Prostate gland (tissue), 2 donors: ENCODE measurements at regions not wholly inside any gene's neighbourhood (a gene's known extent, or its start where the extent isn't known, plus 50 kb on each side); places are given as distances from the start of the nearest gene placed in this dataset.

Source experiments
- POLR2A ChIP-seq: fragments of 450-650 bp; IDR thresholded peaks from one replicate; pipeline ENCODE4 v1.6.1; 2016; ENCODE audit warnings: antibody characterized with exemption, mild to moderate bottlenecking
- POLR2AphosphoS5 ChIP-seq: sonication (generic); formaldehyde crosslinking; IDR thresholded peaks from one replicate; pipeline ENCODE4 v1.6.1; 2017; ENCODE audit warnings: antibody characterized with exemption
- TF ChIP-seq, protein P1 (sequence below), 4 experiments: fragments of 200-600 bp in 2 of 4; fragments of 450-650 bp in 2 of 4; sonication (generic) in 2 of 4; IDR thresholded peaks; 1 replicate in 3 of 4; 2 replicates in 1 of 4; pipeline ENCODE4 v1.5.1; 2016 to 2019; ENCODE audit warnings: antibody characterized with exemption in 4 of 4, mild to moderate bottlenecking in 2 of 4, moderate library complexity in 2 of 4

DNA sequence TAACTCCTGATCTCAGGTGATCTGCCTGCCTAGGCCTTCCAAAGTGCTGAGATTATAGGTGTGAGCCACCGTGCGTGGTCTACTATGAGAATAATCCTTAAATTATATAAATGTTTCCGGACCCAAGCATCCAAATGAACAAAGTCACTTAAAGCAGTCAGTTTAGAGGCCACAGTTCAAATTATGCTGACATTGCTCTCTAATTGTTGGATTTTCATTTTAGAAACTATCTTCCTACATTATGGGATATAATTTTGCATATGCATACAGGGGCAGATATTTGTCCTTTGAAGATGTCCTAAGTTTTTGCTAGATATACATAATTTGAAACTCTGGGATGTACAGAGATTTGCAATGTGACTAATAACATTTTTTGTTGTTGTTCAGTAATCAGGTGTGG lies 390.1 kb downstream of the RND3 start:
- TF ChIP-seq, protein P1, sequence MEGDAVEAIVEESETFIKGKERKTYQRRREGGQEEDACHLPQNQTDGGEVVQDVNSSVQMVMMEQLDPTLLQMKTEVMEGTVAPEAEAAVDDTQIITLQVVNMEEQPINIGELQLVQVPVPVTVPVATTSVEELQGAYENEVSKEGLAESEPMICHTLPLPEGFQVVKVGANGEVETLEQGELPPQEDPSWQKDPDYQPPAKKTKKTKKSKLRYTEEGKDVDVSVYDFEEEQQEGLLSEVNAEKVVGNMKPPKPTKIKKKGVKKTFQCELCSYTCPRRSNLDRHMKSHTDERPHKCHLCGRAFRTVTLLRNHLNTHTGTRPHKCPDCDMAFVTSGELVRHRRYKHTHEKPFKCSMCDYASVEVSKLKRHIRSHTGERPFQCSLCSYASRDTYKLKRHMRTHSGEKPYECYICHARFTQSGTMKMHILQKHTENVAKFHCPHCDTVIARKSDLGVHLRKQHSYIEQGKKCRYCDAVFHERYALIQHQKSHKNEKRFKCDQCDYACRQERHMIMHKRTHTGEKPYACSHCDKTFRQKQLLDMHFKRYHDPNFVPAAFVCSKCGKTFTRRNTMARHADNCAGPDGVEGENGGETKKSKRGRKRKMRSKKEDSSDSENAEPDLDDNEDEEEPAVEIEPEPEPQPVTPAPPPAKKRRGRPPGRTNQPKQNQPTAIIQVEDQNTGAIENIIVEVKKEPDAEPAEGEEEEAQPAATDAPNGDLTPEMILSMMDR (IDR thresholded peaks at IDR 0.05): no peak
- no peak for TF ChIP-seq POLR2A
- no peak for TF ChIP-seq POLR2AphosphoS5
